Omental fat pad (tissue), 3 donors: ENCODE measurements at regions not wholly inside any gene's neighbourhood (a gene's known extent, or its start where the extent isn't known, plus 50 kb on each side); places are given as distances from the start of the nearest gene placed in this dataset.

Source experiments
- ATAC-seq: fragments of 150-250 bp; one replicate; pipeline ENCODE4 v1.9.1; 2016; ENCODE audit warnings: mild to moderate bottlenecking, moderate library complexity; ENCODE audit not compliant: low FRiP score
- DNase-seq: peaks from one replicate; pipeline ENCODE4 v3.0.0-alpha.2; 2019; ENCODE audit warnings: low spot score
- TF ChIP-seq, protein P1 (sequence below), 3 donors: fragments of 450-650 bp; IDR thresholded peaks; one replicate each; pipeline ENCODE4 v1.5.1; 2016 to 2017; ENCODE audit warnings: antibody characterized with exemption in 3 of 3, mild to moderate bottlenecking in 3 of 3, moderate library complexity in 2 of 3

DNA sequence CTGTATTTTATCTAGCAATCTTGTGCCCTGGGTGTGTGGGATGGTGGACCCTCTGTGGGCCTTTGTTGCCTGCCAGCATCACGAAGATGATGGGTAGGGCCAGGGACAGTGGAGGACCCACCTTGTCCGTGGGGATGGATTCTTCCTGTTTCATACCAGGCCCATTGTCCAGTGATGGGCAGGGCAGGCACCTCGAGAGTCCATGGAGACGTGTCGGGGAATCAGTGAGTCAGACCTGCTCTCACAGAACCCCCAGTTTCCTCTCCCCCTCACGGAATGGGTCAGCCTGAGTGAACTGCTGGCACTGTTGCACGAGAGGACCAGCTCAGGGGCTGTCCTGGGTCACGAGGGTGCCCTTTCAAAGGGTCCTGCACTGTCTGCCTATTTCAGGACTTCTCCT, 401.2 kb downstream of the RPS24 start:
- TF ChIP-seq, protein P1, sequence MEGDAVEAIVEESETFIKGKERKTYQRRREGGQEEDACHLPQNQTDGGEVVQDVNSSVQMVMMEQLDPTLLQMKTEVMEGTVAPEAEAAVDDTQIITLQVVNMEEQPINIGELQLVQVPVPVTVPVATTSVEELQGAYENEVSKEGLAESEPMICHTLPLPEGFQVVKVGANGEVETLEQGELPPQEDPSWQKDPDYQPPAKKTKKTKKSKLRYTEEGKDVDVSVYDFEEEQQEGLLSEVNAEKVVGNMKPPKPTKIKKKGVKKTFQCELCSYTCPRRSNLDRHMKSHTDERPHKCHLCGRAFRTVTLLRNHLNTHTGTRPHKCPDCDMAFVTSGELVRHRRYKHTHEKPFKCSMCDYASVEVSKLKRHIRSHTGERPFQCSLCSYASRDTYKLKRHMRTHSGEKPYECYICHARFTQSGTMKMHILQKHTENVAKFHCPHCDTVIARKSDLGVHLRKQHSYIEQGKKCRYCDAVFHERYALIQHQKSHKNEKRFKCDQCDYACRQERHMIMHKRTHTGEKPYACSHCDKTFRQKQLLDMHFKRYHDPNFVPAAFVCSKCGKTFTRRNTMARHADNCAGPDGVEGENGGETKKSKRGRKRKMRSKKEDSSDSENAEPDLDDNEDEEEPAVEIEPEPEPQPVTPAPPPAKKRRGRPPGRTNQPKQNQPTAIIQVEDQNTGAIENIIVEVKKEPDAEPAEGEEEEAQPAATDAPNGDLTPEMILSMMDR (IDR thresholded peaks at IDR 0.05), result no peak
- no peak for DNase-seq
- ATAC-seq, result no peak

DNA sequence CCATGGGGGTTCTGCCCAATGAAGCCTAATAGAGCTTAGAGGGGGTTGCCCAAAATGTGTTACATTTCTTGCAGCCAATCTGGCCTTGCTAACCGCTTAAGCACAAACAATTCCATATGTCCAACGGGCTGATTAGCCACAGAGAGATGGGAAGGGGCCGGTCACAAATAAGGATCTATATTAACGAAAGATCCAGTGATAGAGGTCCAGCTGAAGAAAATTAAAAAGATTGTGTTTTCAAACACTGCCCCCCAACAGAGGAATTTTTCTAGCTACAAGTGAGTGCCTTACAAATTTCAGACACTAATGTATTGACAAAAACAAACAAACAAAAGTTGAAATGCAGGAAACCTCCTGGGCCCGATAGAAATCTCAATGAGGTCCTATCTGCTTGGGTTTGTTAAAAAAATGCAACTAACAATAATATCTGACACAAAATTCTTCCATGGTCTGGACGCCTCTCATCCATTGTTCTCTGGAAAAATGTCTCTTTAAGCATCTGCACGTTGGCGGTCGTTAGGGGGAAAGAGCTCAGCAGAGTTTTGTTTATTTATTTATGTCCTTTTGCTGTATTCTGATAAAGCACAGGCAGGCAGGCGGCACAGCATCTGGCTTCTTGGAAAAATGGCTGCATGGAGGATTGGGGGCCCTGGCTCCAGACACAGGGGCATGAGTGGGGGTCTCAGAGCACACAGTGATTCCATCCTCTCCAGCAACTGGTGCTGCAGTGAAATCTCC, 402.0 kb downstream of the RPS24 start:
- TF ChIP-seq, protein P1 (IDR thresholded peaks at IDR 0.05), result no peak
- DNase-seq (no peak), ATAC-seq (no peak)

DNA sequence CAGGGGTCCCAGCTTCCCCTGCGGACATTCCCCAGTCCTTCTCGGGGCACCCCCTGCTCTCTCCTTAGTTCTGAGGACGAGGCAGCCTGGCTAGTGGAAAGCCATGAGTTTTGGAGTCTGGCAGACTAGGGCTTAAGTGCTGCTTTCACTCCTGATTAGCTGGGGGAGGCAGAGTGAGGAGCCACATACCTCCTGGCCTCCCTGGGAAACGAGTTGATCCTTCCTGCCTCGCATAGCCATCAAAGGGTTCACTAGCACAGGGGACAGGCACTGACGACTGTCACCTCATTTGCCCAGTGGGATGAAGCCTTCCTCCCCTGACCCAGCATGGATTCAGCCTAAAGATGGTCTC, 402.5 kb downstream of the RPS24 start:
- TF ChIP-seq, protein P1 (IDR thresholded peaks at IDR 0.05), result no peak
- DNase-seq (no peak), ATAC-seq (no peak)

DNA sequence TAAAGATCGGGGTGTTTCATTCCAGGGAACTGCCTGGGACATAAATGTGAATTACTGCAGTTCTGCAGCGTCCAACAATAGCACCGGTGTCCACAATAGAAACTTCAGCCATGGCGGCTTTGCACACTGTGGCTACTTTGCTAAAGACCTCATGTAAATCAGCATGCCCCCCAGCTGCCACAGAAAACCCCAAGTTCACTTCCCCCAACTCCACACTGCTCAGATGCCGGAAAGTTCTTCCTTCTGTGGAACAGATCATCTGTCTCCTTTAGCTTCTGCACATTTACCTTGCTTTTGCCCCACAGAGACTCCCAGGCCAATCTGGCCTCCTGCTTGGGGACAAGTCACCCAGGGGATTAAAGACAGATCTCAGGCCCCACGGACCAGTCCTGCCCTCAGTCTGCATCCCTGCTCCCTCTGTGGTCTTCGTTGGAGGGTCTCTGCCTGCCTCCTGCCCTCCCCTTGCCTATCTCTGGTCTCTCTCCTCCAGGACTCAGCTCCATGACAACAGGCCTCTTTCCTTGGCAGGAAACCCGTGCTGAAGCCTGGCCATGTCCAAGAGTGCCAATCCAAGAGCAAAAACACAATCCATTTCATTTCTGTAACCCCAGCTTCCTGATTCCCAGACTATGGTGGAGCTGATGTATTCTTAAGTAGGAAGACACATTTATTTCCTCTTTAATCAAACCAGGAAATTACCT, 403.2 kb downstream of the RPS24 start:
- TF ChIP-seq, protein P1 (IDR thresholded peaks at IDR 0.05), result no peak
- DNase-seq (no peak), ATAC-seq (no peak)

DNA sequence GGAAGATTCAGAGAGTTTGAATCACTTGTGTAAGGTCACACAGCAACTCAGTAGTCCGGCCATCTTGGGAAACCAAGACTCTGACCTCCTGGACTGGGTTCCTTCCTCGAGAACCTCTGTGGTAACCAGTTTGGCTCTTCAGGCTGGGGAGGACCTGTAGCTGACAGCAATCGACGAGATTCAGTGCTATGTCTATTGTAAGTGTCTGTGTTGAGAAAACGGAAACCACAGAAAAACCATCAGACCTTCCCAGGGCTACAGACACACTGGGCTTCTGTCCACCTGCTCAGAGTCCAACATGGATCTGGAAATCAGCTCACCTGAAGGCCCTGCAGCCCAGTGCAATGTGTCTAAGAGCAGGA, 403.7 kb downstream of the RPS24 start:
- TF ChIP-seq, protein P1 (IDR thresholded peaks at IDR 0.05), result no peak
- no peak for ATAC-seq
- no peak for DNase-seq

DNA sequence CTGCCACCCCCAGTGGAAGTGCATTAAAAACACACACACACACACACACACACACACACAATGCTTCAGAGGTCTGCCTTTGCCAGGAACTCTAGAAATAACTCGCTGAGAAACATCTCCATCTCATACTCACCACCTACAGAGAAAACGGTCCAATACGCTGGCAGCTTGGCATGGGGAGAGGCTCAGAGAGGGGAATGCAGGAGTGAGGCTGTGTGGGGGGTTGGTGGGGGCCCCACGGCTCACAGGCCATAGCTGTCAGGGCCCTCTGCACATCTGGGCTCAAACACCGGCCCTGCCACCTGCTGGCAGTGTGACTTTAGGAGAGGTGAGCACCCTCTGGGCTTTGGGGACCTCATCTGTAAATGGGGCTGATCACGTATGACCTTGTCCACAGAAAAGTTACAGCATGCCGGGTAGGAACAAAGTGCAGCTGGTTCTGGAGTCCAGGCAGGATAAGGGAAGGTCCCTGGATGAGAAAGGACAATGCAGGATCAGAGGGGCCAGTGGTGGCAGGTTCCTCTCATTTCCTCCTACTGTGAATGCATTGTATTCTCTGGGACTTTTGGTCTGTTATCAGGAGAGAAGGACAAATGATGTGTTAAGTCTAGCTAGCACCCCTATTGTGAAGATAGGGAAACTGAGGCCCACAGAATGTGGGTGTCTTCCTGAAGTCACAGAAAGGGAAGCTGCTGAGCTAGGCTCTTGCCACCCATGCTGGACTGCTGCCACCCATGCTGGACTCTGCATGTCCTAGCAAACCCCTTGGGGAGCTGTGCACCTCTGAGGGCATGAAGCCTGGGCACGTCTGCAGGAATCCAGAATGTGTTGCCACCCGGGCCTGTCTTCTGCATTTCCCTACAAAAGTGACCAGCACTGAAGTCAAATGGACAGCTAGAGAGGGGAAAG, 404.6 kb downstream of the RPS24 start:
- ATAC-seq (no peak), DNase-seq (no peak)
- TF ChIP-seq, protein P1 (IDR thresholded peaks at IDR 0.05), result no peak
